ENCODE measurements at regions not wholly inside any gene's neighbourhood (a gene's known extent, or its start where the extent isn't known, plus 50 kb on each side); places are given as distances from the start of the nearest gene placed in this dataset.
"Not testable (repeated sequence)": the region's sequence is repeated elsewhere in the genome, so short reads cannot be mapped to it uniquely, and the experiment has no call there.

DNA sequence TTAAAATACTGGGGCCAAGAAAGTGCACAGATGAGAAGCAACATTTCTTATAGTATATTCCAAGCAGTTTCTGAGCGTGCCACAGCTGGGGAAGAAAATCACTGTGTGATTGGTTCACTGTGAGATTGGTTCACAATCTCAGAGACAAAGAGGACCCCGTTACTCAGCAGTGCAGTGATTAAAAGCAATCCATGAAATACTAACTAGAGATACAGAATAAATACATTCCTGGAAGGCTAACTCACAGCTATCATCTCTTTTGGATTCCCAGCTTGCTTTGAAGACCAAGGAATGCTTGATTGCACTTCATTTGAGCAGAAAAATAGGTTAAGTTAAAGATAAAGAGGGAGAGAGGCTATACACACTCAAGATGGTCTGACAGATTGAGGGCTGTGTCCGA is 132.1 kb upstream of the RAPGEF2 start:
- no peak overlapping the region for H3K4me3 ChIP-seq (ENCODE audit: low read length)
- TF ChIP-seq CTCF (IDR thresholded peaks at IDR 0.05; ENCODE audit: low read depth, low read length, poor library complexity, severe bottlenecking): no peak
- no peak for TF ChIP-seq EZH2phosphoT487 (IDR thresholded peaks at IDR 0.05; ENCODE audit: borderline replicate concordance, low read length)
- no peaks in the 10 kb centered on the region for H3K9me2 ChIP-seq (replicated peaks; ENCODE audit: control insufficient read depth, low read length)
- no peaks in the 10 kb centered on the region for H3K9me3 ChIP-seq (ENCODE audit: control insufficient read depth, insufficient read depth, low read length)
- H3K27me3 ChIP-seq (ENCODE audit: control insufficient read depth, low read length): no peaks in the 10 kb centered on the region
- no peaks in the 10 kb centered on the region for H4K20me1 ChIP-seq (ENCODE audit: control insufficient read depth, insufficient read depth, low read depth, low read length)
- no peak overlapping the region for H3K4me2 ChIP-seq (ENCODE audit: low read length)
- H3K36me3 ChIP-seq (ENCODE audit: control insufficient read depth, low read length): no peaks in the 10 kb centered on the region
- no peaks in the 10 kb centered on the region for H3F3A ChIP-seq (ENCODE audit: control insufficient read depth, insufficient read depth)
- no peak overlapping the region for H3K27ac ChIP-seq (ENCODE audit: low read depth, low read length)
- no peaks in the 10 kb centered on the region for H3K79me2 ChIP-seq (ENCODE audit: control insufficient read depth, low read length)
- peaks cover 22% of the 10 kb centered on the region for H3K4me1 ChIP-seq (ENCODE audit: control insufficient read depth, low read length)

DNA sequence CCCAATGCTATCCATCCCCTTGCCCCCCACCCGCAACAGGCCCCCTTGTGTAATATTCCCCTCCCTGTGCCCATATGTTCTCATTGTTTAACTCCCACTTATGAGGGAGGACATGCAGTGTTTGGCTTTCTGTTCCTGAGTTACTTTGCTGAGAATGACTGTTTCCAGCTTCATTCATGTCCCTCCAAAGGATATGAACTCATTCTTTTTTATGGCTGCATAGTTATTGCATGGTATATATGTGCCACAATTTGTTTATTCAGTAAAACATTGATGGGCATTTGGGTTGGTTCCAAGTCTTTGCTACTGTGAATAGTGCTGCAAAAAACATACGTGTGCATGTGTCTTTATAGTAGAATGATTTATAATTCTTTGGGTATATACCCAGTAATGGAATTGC is 128.4 kb upstream of the RAPGEF2 start:
- H3K9me2 ChIP-seq (replicated peaks; ENCODE audit: control insufficient read depth, low read length); H3K4me2 ChIP-seq (ENCODE audit: low read length); H3K36me3 ChIP-seq (ENCODE audit: control insufficient read depth, low read length); H3K4me1 ChIP-seq (ENCODE audit: control insufficient read depth, low read length); H3K27me3 ChIP-seq (ENCODE audit: control insufficient read depth, low read length); H3K27ac ChIP-seq (ENCODE audit: low read depth, low read length); H4K20me1 ChIP-seq (ENCODE audit: control insufficient read depth, insufficient read depth, low read depth, low read length); H3K4me3 ChIP-seq (ENCODE audit: low read length); H3K9me3 ChIP-seq (ENCODE audit: control insufficient read depth, insufficient read depth, low read length); H3K79me2 ChIP-seq (ENCODE audit: control insufficient read depth, low read length); H3F3A ChIP-seq (ENCODE audit: control insufficient read depth, insufficient read depth): not testable (repeated sequence)

DNA sequence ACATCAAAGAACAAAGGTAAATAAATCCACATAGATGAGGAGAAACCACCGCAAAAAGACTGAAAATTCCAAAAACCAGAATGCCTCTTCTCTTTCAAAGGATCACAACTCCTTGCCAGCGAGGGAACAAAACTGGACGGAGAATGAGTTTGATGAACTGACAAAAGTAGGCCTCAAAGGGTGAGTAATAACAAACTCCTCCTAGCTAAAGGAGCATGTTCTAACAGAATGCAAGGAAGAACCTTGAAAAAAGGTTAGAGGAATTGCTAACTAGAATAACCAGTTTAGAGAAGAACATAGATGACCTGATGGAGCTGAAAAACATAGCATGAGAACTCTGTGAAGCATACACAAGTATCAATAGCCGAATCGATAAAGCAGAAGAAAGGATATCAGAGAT is 122.2 kb upstream of the RAPGEF2 start:
- not testable (repeated sequence) for H3F3A ChIP-seq (ENCODE audit: control insufficient read depth, insufficient read depth); H4K20me1 ChIP-seq (ENCODE audit: control insufficient read depth, insufficient read depth, low read depth, low read length); H3K27ac ChIP-seq (ENCODE audit: low read depth, low read length); H3K79me2 ChIP-seq (ENCODE audit: control insufficient read depth, low read length); H3K9me3 ChIP-seq (ENCODE audit: control insufficient read depth, insufficient read depth, low read length); H3K27me3 ChIP-seq (ENCODE audit: control insufficient read depth, low read length); H3K9me2 ChIP-seq (replicated peaks; ENCODE audit: control insufficient read depth, low read length); H3K4me1 ChIP-seq (ENCODE audit: control insufficient read depth, low read length); H3K36me3 ChIP-seq (ENCODE audit: control insufficient read depth, low read length); H3K4me3 ChIP-seq (ENCODE audit: low read length); H3K4me2 ChIP-seq (ENCODE audit: low read length)

DNA sequence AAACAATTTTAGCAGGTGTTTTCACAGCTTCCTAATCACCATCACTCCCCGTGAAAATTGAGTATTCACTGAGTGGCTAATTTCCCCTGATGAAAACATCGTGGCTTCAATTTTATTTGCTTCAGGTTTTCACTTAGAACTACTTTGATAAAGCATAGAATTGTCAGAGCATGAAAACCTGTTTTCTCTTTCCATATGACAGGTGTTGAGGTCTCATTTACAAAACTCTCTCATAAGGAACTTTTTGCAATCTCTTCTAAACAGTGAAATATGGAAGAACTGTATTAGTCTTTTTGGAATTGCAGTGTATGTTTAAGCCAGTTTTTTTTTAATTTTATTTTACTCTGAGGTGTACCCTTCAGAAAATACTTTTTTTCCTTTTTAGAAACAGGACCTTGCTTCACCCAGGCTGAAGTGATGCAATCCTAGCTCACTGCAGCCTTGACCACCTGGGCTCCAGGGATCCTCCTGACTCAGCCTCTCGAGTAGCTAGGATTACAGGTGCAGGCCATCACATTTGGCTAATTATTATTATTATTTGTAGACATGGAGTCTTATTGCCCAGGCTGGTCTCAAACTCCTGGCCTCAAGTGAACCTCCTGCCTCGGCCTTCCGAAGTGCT is 111.2 kb upstream of the RAPGEF2 start:
- no peak overlapping the region for H3K27ac ChIP-seq (ENCODE audit: low read depth, low read length)
- no peak overlapping the region for H3K4me3 ChIP-seq (ENCODE audit: low read length)
- no peaks in the 10 kb centered on the region for H3K79me2 ChIP-seq (ENCODE audit: control insufficient read depth, low read length)
- no peaks in the 10 kb centered on the region for H4K20me1 ChIP-seq (ENCODE audit: control insufficient read depth, insufficient read depth, low read depth, low read length)
- no peaks in the 10 kb centered on the region; the same call in 1 of the 2 replicates for H3F3A ChIP-seq (ENCODE audit: control insufficient read depth, insufficient read depth)
- H3K4me1 ChIP-seq (ENCODE audit: control insufficient read depth, low read length): peaks cover 23% of the 10 kb centered on the region
- TF ChIP-seq EZH2phosphoT487 (IDR thresholded peaks at IDR 0.05; ENCODE audit: borderline replicate concordance, low read length) (no peak), CTCF (IDR thresholded peaks at IDR 0.05; ENCODE audit: low read depth, low read length, poor library complexity, severe bottlenecking) (no peak)
- H3K9me2 ChIP-seq (replicated peaks; ENCODE audit: control insufficient read depth, low read length): no peaks in the 10 kb centered on the region
- no peaks in the 10 kb centered on the region for H3K36me3 ChIP-seq (ENCODE audit: control insufficient read depth, low read length)
- H3K9me3 ChIP-seq (ENCODE audit: control insufficient read depth, insufficient read depth, low read length): no peaks in the 10 kb centered on the region
- no peak overlapping the region; the same call in 1 of the 2 replicates for H3K4me2 ChIP-seq (ENCODE audit: low read length)
- no peaks in the 10 kb centered on the region for H3K27me3 ChIP-seq (ENCODE audit: control insufficient read depth, low read length)

All from DOHH2 (cell line).